Activated T-cell treated with anti-CD3 and anti-CD28 coated beads, Interleukin-2, amount 50 U/mL, for 24 hours (primary cell): ENCODE measurements at regions not wholly inside any gene's neighbourhood (a gene's known extent, or its start where the extent isn't known, plus 50 kb on each side); places are given as distances from the start of the nearest gene placed in this dataset.
"Not testable (repeated sequence)": the region's sequence is repeated elsewhere in the genome, so short reads cannot be mapped to it uniquely, and the experiment has no call there.

Source experiments
- DNase-seq: peaks from one replicate; pipeline ENCODE4 v3.0.0-alpha.2; 2020
- H3K27ac Mint-ChIP-seq: 2 replicates; pipeline ENCODE4 v1.8.0; 2020; ENCODE audit warnings: mild to moderate bottlenecking, mixed read lengths
- H3K27me3 Mint-ChIP-seq: 2 replicates; pipeline ENCODE4 v1.8.0; 2020; ENCODE audit warnings: mixed read lengths
- H3K36me3 Mint-ChIP-seq: 2 replicates; pipeline ENCODE4 v1.8.0; 2020; ENCODE audit warnings: low read depth, mixed read lengths
- H3K4me1 Mint-ChIP-seq: 2 replicates; pipeline ENCODE4 v1.8.0; 2020; ENCODE audit warnings: low read depth, mixed read lengths
- H3K4me3 Mint-ChIP-seq: 2 replicates; pipeline ENCODE4 v1.8.0; 2020; ENCODE audit warnings: mild to moderate bottlenecking, moderate library complexity, mixed read lengths
- H3K9me3 Mint-ChIP-seq: 2 replicates; pipeline ENCODE4 v1.8.0; 2020; ENCODE audit warnings: mixed read lengths

DNA sequence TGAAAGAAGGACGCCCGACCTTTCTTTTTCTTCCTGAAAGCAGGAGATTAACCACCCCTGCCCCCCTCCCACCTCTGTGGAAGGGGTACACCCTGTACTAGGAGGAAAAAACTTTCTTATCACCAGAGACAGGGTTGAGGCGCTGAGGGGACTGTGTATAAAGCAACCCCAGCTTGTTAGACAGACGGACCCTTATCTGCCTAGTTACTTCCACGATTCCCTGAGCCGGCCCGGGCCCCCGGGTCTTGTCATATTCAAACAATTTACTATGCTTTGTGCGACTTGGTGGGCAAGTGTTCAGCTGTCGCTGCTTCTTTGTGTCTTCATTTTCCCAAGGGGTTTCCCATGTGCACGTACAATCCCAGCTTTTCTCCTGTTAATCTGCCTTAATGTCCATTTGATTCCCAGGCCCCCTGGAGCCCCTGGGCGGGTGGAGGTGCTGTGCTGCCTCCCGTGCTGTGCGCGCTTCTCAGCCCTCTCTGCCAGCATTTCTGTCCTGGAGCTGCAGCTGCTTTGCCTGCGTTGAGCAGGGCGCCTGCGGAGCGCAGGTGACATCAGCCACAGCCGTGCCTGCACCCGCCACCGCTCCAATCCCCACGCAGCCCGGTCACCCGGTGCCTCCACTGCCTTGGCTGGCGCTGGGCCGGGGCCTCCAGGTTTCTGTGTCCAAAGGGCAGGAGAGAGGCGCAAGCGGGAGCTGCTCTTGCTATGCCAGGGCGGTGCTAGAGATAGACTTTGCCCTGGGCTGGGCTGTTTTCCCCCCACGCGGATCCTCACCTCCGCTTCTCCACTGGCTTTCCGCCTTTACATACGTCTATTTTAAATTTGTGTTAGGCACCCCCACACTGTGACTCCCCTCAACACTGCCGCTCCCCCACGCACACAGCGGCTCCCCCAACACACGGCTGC, 96.2 kb downstream of the TTLL2 start:
- no peaks in the 10 kb centered on the region for H3K36me3 Mint-ChIP-seq
- H3K9me3 Mint-ChIP-seq: no peaks in the 10 kb centered on the region
- no peak overlapping the region for H3K27ac Mint-ChIP-seq
- H3K27me3 Mint-ChIP-seq: peaks cover 19% of the 10 kb centered on the region
- no peak for DNase-seq
- no peak overlapping the region for H3K4me3 Mint-ChIP-seq
- H3K4me1 Mint-ChIP-seq: no peaks in the 10 kb centered on the region

DNA sequence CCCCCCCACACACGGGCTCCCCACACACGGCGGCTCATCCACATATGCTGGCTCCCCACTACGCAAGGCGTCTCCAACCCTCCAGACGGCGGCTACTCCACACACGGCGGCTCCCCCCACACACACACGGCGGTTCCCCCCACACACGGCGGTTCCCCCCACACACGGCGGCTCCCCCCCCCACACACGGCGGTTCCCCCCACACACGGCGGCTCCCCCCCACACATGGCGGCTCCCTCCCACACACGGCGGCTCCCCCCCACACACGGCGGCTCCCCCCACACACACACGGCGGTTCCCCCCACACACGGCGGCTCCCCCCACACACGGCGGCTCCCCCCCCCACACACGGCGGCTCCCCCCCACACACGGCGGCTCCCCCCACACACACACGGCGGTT, 97.1 kb downstream of the TTLL2 start:
- H3K27me3 Mint-ChIP-seq: peaks cover 20% of the 10 kb centered on the region
- not testable (repeated sequence) for H3K36me3 Mint-ChIP-seq, DNase-seq

DNA sequence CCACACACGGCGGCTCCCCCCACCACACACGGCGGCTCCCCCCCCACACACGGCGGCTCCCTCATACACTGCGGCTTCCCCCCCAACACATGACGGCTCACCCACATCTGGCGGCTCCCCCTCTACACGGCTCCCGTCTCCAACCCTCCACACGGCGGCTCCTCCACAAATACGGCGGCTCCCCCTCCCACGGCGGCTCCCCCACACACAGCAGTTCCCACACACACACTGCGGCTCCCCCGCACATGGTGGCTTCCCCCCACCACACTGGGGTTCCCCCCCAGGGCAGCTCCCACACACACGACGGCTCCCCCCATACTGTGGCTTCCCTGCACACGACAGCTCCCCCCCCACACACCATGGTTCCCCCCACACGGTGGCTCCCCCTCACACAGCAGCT, 98.0 kb downstream of the TTLL2 start:
- Mint-ChIP-seq H3K4me3 (no peak overlapping the region), H3K27me3 (peaks cover 21% of the 10 kb centered on the region), H3K4me1 (no peaks in the 10 kb centered on the region), H3K27ac (no peak overlapping the region), H3K36me3 (no peaks in the 10 kb centered on the region), H3K9me3 (no peaks in the 10 kb centered on the region)
- no peak for DNase-seq

More for the DNA sequence above, 97.1 kb downstream of the TTLL2 start:
- not testable (repeated sequence) for H3K4me1 Mint-ChIP-seq, H3K27ac Mint-ChIP-seq, H3K4me3 Mint-ChIP-seq, H3K9me3 Mint-ChIP-seq

DNA sequence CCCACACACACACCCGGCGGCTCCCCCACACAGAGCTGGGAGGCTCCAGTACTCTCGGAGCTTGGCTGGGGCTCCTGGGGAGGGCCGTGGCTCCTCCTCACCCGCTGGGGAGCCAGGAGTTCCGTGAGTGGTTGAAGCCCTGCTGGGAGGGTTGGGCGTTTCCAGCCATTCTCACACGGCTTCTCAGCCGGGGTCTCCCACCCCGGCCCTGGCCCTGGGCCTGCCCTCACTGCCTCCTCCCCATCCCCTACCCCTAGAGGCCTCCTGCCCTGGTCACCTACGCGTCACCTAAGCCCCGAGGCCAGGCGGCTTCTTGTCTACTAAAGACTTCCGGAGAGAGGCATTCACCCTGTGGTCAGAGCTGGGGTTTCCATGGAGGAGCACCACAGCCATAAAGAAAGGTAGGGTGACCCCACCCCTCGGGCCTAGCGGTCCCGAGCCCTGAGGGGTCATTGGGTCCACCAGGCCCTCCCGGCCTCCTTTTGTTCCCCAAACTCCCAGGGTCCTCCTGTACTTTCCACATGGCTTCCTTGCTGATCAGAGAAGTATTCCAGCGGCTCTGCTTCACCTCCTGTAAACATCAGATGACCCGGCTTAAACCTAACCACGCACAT, 99.3 kb downstream of the TTLL2 start:
- H3K27me3 Mint-ChIP-seq: peaks cover 26% of the 10 kb centered on the region
- no peaks in the 10 kb centered on the region for H3K9me3 Mint-ChIP-seq
- no peaks in the 10 kb centered on the region for H3K36me3 Mint-ChIP-seq
- H3K4me1 Mint-ChIP-seq: no peaks in the 10 kb centered on the region
- H3K4me3 Mint-ChIP-seq: no peak overlapping the region
- H3K27ac Mint-ChIP-seq: no peak overlapping the region
- DNase-seq: no peak

DNA sequence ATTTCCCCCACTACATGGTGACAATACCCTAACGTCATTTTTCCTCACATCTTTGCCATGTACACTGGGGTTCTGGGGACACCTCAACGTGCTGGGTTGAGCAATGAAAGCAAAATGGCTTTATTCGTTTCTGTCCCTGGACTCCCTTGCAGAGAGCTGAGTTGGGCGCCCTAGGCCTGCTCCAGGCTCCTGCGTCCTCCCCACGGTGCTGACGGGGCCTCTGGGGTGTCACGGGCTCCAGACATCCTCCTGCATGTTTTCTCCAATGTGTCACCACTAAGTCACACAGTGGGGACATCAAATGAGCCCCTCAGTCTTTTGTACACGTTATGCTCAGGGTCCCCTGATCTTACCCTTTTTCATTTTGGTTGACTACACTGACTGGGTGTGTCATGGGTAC, 99.8 kb downstream of the TTLL2 start:
- H3K9me3 Mint-ChIP-seq: no peaks in the 10 kb centered on the region
- H3K27me3 Mint-ChIP-seq: peaks cover 31% of the 10 kb centered on the region
- H3K27ac Mint-ChIP-seq: no peak overlapping the region
- no peaks in the 10 kb centered on the region for H3K36me3 Mint-ChIP-seq
- no peak for DNase-seq
- H3K4me3 Mint-ChIP-seq: no peak overlapping the region
- H3K4me1 Mint-ChIP-seq: no peaks in the 10 kb centered on the region

DNA sequence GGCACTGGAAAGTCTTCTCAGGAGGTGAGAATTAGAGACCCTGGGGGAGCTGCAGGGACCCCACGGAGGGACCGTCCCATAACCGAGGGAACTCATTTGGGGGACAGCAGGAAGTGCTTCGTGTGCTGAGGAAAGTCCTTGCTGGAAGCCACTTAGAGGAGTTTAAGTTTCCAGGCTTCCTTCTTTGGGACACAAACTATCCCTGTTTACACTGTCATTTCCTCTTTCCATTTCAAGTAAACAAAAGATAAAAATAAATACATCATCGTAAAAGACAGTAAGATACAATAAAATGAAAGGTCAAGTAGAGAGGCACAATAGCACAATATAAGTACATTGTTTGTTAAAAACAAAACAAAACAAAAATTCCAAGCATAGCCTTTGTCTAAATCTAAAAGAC, 101.2 kb downstream of the TTLL2 start:
- no peak overlapping the region for H3K4me3 Mint-ChIP-seq
- no peak overlapping the region for H3K27ac Mint-ChIP-seq
- H3K27me3 Mint-ChIP-seq: peaks cover 36% of the 10 kb centered on the region
- H3K36me3 Mint-ChIP-seq: no peaks in the 10 kb centered on the region
- no peak for DNase-seq
- H3K9me3 Mint-ChIP-seq: no peaks in the 10 kb centered on the region
- no peaks in the 10 kb centered on the region for H3K4me1 Mint-ChIP-seq

DNA sequence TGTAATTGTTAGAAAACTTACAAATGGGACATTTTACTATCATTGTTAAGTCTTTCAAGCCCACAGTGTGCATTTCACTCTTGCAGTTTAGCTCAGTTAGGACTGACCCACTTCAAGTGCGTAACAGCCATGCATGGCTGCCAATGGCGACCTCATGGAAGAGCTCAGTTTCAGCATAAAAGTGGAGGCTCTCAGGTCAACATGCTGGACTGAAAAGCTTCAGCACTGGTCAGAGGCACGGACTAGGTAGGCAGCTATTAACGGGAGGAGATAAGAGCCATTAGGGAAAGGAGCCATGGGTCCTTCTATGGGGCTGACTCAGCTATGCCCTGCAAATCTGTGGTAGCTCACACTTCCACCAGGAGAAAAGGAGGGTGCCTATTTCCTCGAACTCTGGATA, 101.8 kb downstream of the TTLL2 start:
- Mint-ChIP-seq H3K36me3 (no peaks in the 10 kb centered on the region), H3K27me3 (peaks cover 37% of the 10 kb centered on the region), H3K4me1 (no peaks in the 10 kb centered on the region), H3K4me3 (no peak overlapping the region), H3K9me3 (no peaks in the 10 kb centered on the region), H3K27ac (no peak overlapping the region)
- no peak for DNase-seq

DNA sequence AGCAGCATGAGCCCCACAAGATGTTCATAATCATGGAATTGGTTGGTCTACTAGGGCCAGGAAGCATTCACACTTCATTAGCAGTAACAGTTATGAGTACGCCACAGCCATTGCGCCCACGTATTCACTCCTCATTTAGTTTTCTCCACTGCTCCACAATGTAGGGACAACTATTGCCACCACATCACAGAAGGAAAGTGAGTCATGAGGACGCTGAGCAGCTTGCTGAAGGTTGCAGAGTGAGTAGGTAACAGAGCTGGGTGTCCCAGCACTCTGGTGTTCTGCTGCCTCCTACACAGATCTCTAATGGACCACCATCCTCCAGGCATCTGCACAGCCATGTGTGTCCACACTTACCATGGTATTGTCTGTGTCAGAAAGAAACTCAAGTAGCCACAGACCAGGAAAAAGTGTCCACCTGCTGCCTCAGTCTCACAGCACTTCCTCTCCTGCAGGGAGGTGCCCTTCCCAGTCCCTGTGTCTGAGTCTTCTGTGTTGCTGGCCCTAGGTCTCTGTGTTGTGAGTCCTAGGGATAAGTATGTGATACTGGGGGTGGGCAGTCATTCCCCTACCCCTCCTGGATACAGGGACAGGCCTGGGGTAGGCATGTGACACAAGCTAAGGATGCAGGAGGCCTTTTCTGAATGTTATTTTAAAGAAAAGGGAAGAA, 103.9 kb downstream of the TTLL2 start:
- no peak for DNase-seq
- Mint-ChIP-seq H3K4me3 (no peak overlapping the region), H3K4me1 (no peaks in the 10 kb centered on the region), H3K36me3 (no peaks in the 10 kb centered on the region), H3K27me3 (peaks cover 38% of the 10 kb centered on the region), H3K9me3 (no peaks in the 10 kb centered on the region), H3K27ac (no peak overlapping the region)

DNA sequence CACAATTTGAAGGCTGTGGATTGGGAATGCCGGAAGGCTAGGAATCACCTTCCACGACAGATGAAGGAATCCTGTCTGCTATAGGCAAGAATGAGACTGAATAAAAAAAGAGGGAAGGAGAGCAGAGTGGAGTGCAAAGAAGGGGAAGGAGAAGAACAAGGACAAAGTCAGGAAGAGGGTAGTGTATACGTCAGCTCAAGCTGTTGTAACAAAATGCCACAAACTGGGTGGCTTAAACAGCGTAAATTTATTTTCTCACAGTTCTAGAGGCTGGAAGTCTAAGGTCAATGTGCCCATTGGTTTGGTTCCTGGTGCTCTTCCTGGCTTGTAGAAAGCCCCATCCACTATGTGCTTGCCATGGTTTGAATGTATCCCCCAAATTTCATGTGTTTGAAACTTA, 104.5 kb downstream of the TTLL2 start:
- H3K9me3 Mint-ChIP-seq: no peaks in the 10 kb centered on the region
- no peaks in the 10 kb centered on the region for H3K36me3 Mint-ChIP-seq
- H3K4me1 Mint-ChIP-seq: no peaks in the 10 kb centered on the region
- no peak overlapping the region for H3K4me3 Mint-ChIP-seq
- H3K27ac Mint-ChIP-seq: no peak overlapping the region
- peaks cover 38% of the 10 kb centered on the region for H3K27me3 Mint-ChIP-seq
- DNase-seq: no peak

DNA sequence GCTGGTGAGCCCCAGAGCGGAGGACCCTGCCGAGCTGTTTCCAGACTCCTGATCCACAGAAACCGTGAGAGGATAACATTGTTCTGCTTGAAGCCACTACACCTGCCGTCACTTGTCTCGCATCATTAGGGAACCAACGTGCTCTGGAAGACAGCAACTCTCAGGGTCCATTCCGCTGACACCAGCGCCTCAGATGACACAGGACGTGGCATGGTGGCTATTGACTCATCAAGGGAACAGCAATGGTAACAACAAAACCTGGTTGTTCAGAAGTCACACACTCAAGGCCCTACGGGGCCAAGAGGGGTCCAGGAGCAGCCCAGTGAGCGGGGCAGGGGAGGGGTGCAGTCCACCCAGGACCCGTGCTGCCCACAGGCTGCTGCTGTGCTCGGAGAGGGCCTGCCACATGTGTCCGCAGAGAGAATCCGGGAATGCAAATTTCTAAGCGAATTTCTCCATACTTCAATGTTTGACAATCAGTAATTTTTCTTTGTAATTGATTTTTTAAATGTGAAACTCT, 110.4 kb downstream of the TTLL2 start:
- H3K36me3 Mint-ChIP-seq: no peaks in the 10 kb centered on the region
- no peak overlapping the region for H3K27ac Mint-ChIP-seq
- H3K4me3 Mint-ChIP-seq: no peak overlapping the region
- DNase-seq: no peak
- H3K4me1 Mint-ChIP-seq: no peaks in the 10 kb centered on the region
- H3K27me3 Mint-ChIP-seq: peaks cover 13% of the 10 kb centered on the region
- H3K9me3 Mint-ChIP-seq: no peaks in the 10 kb centered on the region

DNA sequence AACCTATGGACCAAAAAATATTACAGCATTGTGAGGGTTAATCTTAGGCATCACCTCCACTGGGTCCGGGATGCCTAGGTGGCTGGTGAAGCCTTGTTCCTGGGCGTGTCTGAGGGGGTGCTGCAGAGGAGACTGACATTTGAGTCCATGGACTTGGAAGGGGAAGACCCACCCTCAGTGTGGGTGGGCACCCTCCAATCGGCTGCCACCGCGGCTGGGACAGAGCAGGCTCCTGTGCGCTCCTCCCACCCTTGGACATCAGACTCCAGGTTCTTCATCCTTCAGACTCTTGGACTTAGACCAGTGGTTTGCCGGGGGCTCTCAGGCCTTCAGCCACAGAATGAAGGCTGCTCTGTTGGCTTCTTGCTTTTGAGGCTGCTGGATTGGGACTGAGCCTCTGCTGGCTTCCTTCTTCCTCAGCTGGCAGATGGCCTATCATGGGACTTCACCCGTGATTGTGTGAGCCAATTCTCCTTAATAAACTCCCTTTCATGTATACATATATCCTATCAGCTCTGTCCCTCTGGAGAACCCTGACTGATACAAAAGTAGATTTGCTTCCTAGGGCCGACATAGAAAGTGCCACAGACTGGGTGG, 113.1 kb downstream of the TTLL2 start:
- Mint-ChIP-seq H3K4me3 (no peak overlapping the region), H3K27me3 (peaks cover 10% of the 10 kb centered on the region), H3K9me3 (no peaks in the 10 kb centered on the region), H3K27ac (no peak overlapping the region), H3K4me1 (no peaks in the 10 kb centered on the region), H3K36me3 (no peaks in the 10 kb centered on the region)
- no peak for DNase-seq

DNA sequence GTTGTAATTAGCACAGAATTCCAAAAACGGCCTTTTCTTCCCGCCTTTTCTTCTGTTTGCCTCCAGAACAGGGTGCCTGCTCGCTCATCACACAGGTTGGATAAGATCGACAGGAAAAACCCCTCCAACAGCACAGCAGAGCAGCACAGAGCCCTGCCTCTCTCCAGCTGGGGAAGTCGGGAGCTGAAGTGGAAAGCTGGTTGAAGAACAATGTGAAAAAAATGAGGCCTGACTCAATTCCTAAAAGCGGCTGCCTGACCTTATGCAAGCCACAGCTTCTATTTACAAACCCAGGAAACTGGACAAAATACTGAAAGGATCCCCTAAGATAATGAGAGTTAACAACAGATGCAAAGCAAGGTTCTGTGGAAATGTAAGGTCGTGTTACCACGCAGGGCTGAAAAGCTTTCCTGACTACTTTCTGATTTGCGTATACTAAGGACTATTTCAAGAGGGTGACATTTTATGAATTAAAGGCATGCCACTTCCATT, 116.9 kb downstream of the TTLL2 start:
- Mint-ChIP-seq H3K36me3 (no peaks in the 10 kb centered on the region), H3K9me3 (no peaks in the 10 kb centered on the region), H3K4me1 (no peaks in the 10 kb centered on the region), H3K27ac (no peak overlapping the region), H3K4me3 (no peak overlapping the region), H3K27me3 (peaks cover 10% of the 10 kb centered on the region)
- DNase-seq: no peak

DNA sequence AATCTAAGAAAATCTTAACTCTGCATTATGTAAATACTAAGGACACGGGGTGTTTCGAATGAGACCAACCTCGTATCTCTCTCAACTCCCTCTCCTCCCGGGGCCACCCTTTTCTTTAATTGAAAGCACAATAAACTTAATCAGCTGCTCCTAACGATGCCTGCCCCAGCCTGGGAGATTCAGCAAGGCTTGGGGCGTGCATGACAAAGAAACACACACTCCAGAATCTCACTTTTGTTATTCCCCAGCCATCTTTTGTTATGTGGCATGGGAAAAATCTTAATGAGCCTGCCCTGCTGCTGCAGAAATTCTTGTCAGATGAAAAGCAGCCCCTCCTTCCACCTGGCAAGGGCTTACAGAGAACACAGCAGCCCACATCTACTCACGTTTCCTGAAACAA, 117.4 kb downstream of the TTLL2 start:
- no peaks in the 10 kb centered on the region for H3K36me3 Mint-ChIP-seq
- no peak overlapping the region for H3K4me3 Mint-ChIP-seq
- H3K9me3 Mint-ChIP-seq: no peaks in the 10 kb centered on the region
- no peak overlapping the region for H3K27ac Mint-ChIP-seq
- no peaks in the 10 kb centered on the region for H3K4me1 Mint-ChIP-seq
- peaks cover 7% of the 10 kb centered on the region for H3K27me3 Mint-ChIP-seq
- DNase-seq: no peak

DNA sequence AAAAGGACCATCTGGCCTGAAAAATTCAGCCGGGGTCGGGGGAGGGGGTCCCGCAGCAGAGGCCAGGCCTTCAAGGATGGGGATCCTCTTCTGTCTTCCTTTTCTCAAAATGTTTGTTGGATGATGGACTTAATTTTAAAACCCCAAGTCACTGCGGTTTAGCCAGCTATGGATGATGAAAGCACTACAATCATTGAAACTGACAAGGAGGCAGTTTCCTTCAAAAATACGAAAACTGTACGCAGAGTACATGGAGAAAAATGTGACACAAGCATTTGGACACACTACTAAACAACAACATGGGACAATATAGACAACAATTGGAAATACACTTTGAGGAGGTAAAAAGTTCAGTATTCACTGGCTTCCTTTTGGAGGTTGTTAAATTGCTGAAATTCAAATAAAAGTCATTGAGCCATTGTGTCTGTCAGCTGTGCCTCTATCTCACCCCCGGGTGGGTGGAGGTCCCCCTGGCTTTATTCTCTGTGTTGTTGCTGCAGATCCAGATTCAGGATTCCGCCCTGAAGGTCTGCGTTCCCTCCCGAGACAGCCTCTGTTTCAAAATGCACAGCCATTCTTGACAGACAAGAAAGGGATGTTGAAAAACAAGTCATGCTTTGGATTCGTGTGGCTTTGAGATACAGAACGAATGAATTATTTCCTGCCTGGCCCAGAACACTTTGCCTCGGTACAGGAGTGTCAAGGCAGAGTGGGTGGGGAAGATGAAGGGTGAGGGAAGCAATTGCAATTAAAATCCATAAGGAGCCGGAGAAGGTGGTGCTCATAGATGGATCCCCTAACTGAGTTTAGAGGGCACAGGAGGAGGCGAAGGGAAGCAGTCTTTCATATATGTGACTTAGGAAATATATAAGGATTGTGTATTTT, 118.2 kb downstream of the TTLL2 start:
- H3K27me3 Mint-ChIP-seq: peaks cover 6% of the 10 kb centered on the region
- no peak for DNase-seq
- no peak overlapping the region for H3K4me3 Mint-ChIP-seq
- H3K9me3 Mint-ChIP-seq: no peaks in the 10 kb centered on the region
- no peak overlapping the region for H3K27ac Mint-ChIP-seq
- no peaks in the 10 kb centered on the region for H3K4me1 Mint-ChIP-seq
- H3K36me3 Mint-ChIP-seq: no peaks in the 10 kb centered on the region
